MG63 (cell line): ENCODE measurements at regions not wholly inside any gene's neighbourhood (a gene's known extent, or its start where the extent isn't known, plus 50 kb on each side); places are given as distances from the start of the nearest gene placed in this dataset.
A peak's percentile ranks its signal among the peaks of the same experiment; 100 is the strongest.
"Not testable (repeated sequence)": the region's sequence is repeated elsewhere in the genome, so short reads cannot be mapped to it uniquely, and the experiment has no call there.

Experiments used
- DNase-seq: peaks from one replicate; pipeline ENCODE4 v3.0.0-alpha.2; 2020
- H3K27me3 ChIP-seq: fragments of 250-450 bp; sonication (Bioruptor Pico); 2 replicates; pipeline ENCODE4 v1.5.1; 2020; ENCODE audit warnings: mild to moderate bottlenecking, moderate library complexity
- H3K36me3 ChIP-seq: fragments of 250-450 bp; sonication (Bioruptor Pico); 2 replicates; pipeline ENCODE4 v1.5.1; 2020; ENCODE audit warnings: mild to moderate bottlenecking, moderate library complexity
- H3K4me3 ChIP-seq: fragments of 250-450 bp; sonication (Bioruptor Pico); 2 replicates; pipeline ENCODE4 v1.5.1; 2020; ENCODE audit warnings: mild to moderate bottlenecking, moderate library complexity
- H3K9me3 ChIP-seq: fragments of 250-450 bp; sonication (Bioruptor Pico); 2 replicates; pipeline ENCODE4 v1.5.1; 2020; ENCODE audit warnings: mild to moderate bottlenecking, moderate library complexity

DNA sequence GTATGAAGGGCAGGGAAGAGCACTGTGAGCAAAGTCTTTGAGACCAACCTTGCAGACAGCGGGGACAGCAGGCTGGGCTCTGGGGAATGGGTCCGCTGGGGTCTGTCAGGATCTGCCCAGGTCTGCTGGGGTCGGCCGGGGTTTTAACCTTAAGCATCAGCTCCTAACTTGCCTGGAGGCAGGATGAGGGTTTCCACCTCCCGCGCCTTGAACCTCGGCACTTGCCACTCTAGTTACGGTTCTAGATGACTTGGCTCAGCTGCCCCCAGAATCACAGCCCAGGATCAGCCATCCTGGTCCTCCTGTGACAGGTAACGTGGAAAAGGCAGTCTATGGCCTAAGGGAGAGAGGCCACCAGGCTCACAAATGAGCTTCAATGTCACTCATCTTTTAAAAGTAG, 50.4 kb upstream of the CACUL1 start:
- DNase-seq, result no peak
- Histone ChIP-seq H3K36me3 (no peaks in the 10 kb centered on the region), H3K9me3 (no peaks in the 10 kb centered on the region), H3K4me3 (no peak overlapping the region), H3K27me3 (no peaks in the 10 kb centered on the region)

- Histone ChIP-seq H3K27me3 (no peaks in the 10 kb centered on the region), H3K36me3 (no peaks in the 10 kb centered on the region), H3K4me3 (no peak overlapping the region), H3K9me3 (no peaks in the 10 kb centered on the region)
- no peak for DNase-seq
Measured at GRCh38 chr10:118807512-118808305, 52.9 kb upstream of the CACUL1 start.

DNA sequence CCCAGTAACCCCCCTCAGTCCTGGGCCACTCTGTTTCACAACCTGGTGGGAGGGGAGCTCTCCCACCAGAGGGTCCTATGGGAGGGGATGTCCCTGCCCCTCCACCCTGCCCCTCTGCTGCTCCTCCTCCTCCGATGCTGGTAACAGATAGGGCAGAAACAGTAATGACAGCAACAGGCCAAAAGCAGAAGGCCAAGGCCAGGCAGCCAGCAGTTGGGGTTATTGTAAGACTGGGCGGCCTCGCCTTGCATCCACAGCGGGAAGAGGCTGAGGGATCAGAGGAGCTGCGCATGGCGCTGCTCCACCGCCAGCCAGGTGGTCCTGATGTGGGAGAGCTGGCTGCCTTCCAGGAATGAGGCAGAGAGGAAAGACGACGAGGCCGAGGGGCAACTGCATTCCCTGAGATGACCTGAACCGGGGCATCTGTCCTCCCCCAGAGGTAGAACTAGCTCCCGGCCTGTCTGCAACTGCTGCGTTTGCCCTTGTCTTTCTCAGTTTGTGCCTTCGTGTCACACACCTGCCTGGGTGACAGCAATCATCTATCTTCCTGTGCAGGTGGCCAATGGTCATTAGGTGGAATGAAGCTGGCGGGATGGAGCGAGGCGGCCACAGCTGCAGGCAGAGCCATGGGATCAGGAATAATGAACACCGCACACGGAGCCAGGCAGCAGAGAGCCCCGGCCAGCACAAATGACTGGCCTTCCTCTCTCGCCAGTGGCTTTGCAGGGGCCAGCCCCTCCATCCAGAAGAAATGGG, 54.0 kb upstream of the CACUL1 start:
- H3K36me3 ChIP-seq, result no peaks in the 10 kb centered on the region
- DNase-seq, result no peak
- no peaks in the 10 kb centered on the region for H3K9me3 ChIP-seq

GRCh38 chr10:118809357-118810220, 54.8 kb upstream of the CACUL1 start:
- no peaks in the 10 kb centered on the region for H3K36me3 ChIP-seq
- H3K9me3 ChIP-seq, result no peaks in the 10 kb centered on the region
- H3K27me3 ChIP-seq, result no peaks in the 10 kb centered on the region
- H3K4me3 ChIP-seq, result no peak overlapping the region
- no peak for DNase-seq

More for the DNA sequence above, 54.0 kb upstream of the CACUL1 start:
- Histone ChIP-seq H3K4me3 (no peak overlapping the region), H3K27me3 (no peaks in the 10 kb centered on the region)

- Histone ChIP-seq H3K4me3 (no peak overlapping the region), H3K36me3 (no peaks in the 10 kb centered on the region), H3K9me3 (no peaks in the 10 kb centered on the region), H3K27me3 (no peaks in the 10 kb centered on the region)
- no peak for DNase-seq
Measured at GRCh38 chr10:118810796-118811505, 56.2 kb upstream of the CACUL1 start.

GRCh38 chr10:118811675-118812392, 57.1 kb upstream of the CACUL1 start:
- Histone ChIP-seq H3K27me3 (no peaks in the 10 kb centered on the region), H3K36me3 (no peaks in the 10 kb centered on the region), H3K4me3 (no peak overlapping the region), H3K9me3 (no peaks in the 10 kb centered on the region)
- DNase-seq, result no peak

- Histone ChIP-seq H3K9me3 (no peaks in the 10 kb centered on the region), H3K36me3 (no peaks in the 10 kb centered on the region), H3K27me3 (no peaks in the 10 kb centered on the region), H3K4me3 (no peak overlapping the region)
- no peak for DNase-seq
Measured at GRCh38 chr10:118812393-118812740, 57.6 kb upstream of the CACUL1 start.

- not testable (repeated sequence) for H3K36me3 ChIP-seq, H3K4me3 ChIP-seq, DNase-seq, H3K27me3 ChIP-seq, H3K9me3 ChIP-seq
Measured at GRCh38 chr10:118813001-118813400, 58.2 kb upstream of the CACUL1 start.

- H3K36me3 ChIP-seq, result no peaks in the 10 kb centered on the region
- no peak for DNase-seq
- H3K27me3 ChIP-seq, result no peaks in the 10 kb centered on the region
- H3K4me3 ChIP-seq, result no peak overlapping the region
- no peaks in the 10 kb centered on the region for H3K9me3 ChIP-seq
Measured at GRCh38 chr10:118816471-118817168, 61.9 kb upstream of the CACUL1 start.

DNA sequence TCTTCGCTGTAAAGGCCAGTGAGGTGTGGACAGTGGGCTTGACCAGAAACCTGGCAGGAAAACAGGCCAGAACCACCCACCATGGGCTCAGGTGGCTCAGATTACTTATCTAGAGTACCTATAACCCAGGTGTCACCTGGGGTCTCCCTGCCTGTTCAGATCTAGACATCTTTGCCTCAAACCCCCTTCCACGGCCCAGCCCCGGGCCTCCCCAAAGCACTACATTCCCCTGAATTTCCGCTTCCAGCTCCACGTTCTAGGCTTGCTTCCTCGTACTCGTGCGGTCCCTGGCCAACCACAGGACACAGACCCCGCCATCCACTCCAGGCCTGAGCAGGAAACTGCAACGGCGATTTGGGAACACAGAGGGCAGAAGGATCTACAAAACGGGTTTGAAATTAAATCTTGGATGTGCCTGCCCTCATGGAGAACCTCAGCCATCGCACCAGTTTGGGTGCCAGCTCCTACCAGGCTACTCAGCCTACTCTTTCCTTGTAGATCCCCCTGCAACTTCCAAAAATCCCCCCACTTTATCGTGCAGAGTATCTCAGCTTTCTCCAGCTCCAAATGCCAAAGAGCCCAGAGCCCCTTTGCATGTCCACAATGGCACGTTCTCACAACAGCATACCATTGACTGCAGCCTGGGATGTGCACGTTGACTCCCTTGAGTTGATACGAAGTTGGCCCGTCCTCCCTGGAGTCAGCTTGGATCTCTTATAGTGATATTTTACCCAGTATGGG, 62.7 kb upstream of the CACUL1 start:
- H3K36me3 ChIP-seq, result no peaks in the 10 kb centered on the region
- DNase-seq, result no peak
- H3K27me3 ChIP-seq, result no peaks in the 10 kb centered on the region
- H3K9me3 ChIP-seq, result no peaks in the 10 kb centered on the region
- H3K4me3 ChIP-seq, result no peak overlapping the region

DNA sequence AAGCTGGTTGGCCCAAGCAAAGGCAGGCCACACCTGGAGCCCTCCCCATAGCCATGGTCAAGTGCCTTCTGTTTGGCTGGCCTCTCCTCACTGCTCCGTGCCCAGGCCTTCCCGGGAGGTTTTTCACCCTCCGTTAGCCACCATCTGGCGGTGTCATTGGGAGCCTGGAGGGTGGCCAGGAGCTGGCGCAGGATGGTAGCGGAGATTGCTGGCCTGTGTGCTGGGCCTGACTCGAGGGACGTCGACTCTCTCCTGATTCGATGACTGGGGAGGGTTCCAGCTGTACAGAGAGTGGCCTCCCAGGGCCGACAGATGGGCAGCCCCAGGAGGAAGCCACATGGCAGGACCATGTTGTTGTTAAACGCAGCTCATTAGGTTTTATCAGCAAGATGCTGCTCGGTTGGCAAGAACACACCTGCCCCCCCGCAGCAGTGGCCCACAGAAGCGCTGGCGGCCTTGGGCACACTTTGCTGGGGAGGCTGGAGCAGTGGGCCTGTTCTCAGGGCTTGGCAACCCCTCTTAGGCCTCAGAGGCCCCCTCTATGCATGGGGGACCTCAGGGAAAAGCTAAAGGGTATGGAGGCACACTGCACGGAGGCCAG, 64.0 kb upstream of the CACUL1 start:
- H3K9me3 ChIP-seq, result no peaks in the 10 kb centered on the region
- no peak overlapping the region for H3K4me3 ChIP-seq
- DNase-seq, result no peak
- H3K27me3 ChIP-seq, result no peaks in the 10 kb centered on the region
- no peaks in the 10 kb centered on the region for H3K36me3 ChIP-seq

- no peak for DNase-seq
- H3K36me3 ChIP-seq, result no peaks in the 10 kb centered on the region
- H3K4me3 ChIP-seq, result no peak overlapping the region
- no peaks in the 10 kb centered on the region for H3K27me3 ChIP-seq
- H3K9me3 ChIP-seq, result no peaks in the 10 kb centered on the region
Measured at GRCh38 chr10:118820326-118821116, 65.8 kb upstream of the CACUL1 start.

- DNase-seq, result peak; percentile 23
- no peaks in the 10 kb centered on the region for H3K9me3 ChIP-seq
- H3K4me3 ChIP-seq, result no peak overlapping the region
Measured at GRCh38 chr10:118823256-118823907, 68.6 kb upstream of the CACUL1 start.

DNA sequence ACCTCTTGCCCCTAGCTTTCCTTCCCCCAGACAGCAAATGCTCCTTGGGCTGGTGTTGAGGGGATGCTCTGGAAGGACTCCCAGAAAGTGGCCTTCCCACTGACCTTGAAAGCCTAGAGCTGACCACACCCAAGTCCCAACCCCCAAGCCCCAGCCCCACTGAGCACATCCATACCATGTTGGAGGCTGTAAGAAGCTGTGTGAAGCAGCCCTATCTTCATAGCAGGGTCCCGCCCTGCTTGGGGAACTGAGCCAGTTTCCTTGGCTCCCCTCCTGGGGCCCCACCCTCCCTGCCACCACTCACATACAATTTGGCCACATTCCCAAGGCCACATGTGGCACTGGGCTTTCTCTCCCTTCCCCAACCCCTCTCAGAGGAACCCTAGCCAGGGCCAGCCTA, 72.3 kb upstream of the CACUL1 start:
- no peak for DNase-seq

More at GRCh38 chr10:118823256-118823907, 68.6 kb upstream of the CACUL1 start:
- H3K27me3 ChIP-seq, result no peaks in the 10 kb centered on the region
- no peaks in the 10 kb centered on the region for H3K36me3 ChIP-seq

More for the DNA sequence above, 72.3 kb upstream of the CACUL1 start:
- Histone ChIP-seq H3K4me3 (no peak overlapping the region), H3K27me3 (no peaks in the 10 kb centered on the region), H3K9me3 (no peaks in the 10 kb centered on the region), H3K36me3 (no peaks in the 10 kb centered on the region)
